ENCODE measurements at regions not wholly inside any gene's neighbourhood (a gene's known extent, or its start where the extent isn't known, plus 50 kb on each side); places are given as distances from the start of the nearest gene placed in this dataset.

DNA sequence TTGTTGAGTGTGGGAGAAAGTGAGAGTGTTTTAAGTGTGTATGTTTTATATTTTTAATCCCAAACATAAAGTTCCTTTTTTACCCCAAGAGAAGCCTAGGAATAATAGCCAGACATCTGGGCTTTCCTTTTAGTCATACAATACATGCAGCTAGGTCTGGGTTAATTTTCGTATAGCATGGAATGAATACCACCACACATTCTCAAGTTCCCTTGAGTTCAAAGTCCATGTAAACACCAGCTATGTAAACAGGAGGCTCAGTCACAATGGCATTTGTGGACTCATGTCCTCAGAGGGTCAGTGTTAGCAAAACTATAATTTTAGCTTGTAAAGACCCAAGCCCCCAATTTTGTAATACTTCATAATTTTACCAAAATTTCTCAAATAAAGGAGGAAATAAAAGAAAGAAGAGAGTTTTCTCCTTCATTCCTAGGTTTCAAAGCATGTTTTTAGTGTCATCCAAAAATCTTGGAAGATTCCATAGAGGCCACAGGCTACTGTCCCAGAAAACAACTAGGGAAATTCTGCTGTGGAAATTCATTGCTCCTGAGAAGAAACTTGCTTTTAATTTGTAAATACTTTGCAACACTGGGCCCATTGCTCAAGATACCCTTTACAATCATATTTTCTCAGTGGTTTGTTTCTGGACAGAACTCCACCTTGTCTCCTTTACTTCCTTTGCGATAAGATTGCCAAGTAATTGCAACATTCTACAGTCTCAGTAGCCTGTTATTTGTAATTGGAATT is 671.2 kb downstream of the COL12A1 start (continued):
- TF ChIP-seq TEAD2 (CRISPR knock-in tag; IDR thresholded peaks at IDR 0.05) (no peak), ZNF747 (CRISPR knock-in tag; IDR thresholded peaks at IDR 0.05; ENCODE audit: borderline replicate concordance) (no peak), ZSCAN12 (CRISPR knock-in tag; IDR thresholded peaks at IDR 0.05) (no peak), HDAC6 (IDR thresholded peaks at IDR 0.05; ENCODE audit: low read depth, low read length) (no peak), CENPX (CRISPR knock-in tag; IDR thresholded peaks at IDR 0.05) (no peak), ZNF558 (CRISPR knock-in tag; IDR thresholded peaks at IDR 0.05; ENCODE audit: borderline replicate concordance) (peak; percentile 45; the same call in 1 of the 2 replicates), ZNF773 (CRISPR knock-in tag; IDR thresholded peaks at IDR 0.05; ENCODE audit: borderline replicate concordance) (no peak), ZNF577 (CRISPR knock-in tag; IDR thresholded peaks at IDR 0.05; ENCODE audit: borderline replicate concordance, low read depth) (no peak), NFKBIZ (CRISPR knock-in tag; IDR thresholded peaks at IDR 0.05) (peak; percentile 79), MEIS2 (CRISPR knock-in tag; IDR thresholded peaks at IDR 0.05) (no peak), MATR3 (CRISPR knock-in tag; IDR thresholded peaks at IDR 0.05) (no peak)
- TF ChIP-seq, protein P1, sequence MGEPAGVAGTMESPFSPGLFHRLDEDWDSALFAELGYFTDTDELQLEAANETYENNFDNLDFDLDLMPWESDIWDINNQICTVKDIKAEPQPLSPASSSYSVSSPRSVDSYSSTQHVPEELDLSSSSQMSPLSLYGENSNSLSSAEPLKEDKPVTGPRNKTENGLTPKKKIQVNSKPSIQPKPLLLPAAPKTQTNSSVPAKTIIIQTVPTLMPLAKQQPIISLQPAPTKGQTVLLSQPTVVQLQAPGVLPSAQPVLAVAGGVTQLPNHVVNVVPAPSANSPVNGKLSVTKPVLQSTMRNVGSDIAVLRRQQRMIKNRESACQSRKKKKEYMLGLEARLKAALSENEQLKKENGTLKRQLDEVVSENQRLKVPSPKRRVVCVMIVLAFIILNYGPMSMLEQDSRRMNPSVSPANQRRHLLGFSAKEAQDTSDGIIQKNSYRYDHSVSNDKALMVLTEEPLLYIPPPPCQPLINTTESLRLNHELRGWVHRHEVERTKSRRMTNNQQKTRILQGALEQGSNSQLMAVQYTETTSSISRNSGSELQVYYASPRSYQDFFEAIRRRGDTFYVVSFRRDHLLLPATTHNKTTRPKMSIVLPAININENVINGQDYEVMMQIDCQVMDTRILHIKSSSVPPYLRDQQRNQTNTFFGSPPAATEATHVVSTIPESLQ (CRISPR knock-in tag; conservative IDR thresholded peaks at IDR 0.05) = no peak
- TF ChIP-seq, protein P2, sequence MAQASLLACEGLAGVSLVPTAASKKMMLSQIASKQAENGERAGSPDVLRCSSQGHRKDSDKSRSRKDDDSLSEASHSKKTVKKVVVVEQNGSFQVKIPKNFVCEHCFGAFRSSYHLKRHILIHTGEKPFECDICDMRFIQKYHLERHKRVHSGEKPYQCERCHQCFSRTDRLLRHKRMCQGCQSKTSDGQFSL (CRISPR knock-in tag; IDR thresholded peaks at IDR 0.05) = no peak
- TF ChIP-seq, protein P3, sequence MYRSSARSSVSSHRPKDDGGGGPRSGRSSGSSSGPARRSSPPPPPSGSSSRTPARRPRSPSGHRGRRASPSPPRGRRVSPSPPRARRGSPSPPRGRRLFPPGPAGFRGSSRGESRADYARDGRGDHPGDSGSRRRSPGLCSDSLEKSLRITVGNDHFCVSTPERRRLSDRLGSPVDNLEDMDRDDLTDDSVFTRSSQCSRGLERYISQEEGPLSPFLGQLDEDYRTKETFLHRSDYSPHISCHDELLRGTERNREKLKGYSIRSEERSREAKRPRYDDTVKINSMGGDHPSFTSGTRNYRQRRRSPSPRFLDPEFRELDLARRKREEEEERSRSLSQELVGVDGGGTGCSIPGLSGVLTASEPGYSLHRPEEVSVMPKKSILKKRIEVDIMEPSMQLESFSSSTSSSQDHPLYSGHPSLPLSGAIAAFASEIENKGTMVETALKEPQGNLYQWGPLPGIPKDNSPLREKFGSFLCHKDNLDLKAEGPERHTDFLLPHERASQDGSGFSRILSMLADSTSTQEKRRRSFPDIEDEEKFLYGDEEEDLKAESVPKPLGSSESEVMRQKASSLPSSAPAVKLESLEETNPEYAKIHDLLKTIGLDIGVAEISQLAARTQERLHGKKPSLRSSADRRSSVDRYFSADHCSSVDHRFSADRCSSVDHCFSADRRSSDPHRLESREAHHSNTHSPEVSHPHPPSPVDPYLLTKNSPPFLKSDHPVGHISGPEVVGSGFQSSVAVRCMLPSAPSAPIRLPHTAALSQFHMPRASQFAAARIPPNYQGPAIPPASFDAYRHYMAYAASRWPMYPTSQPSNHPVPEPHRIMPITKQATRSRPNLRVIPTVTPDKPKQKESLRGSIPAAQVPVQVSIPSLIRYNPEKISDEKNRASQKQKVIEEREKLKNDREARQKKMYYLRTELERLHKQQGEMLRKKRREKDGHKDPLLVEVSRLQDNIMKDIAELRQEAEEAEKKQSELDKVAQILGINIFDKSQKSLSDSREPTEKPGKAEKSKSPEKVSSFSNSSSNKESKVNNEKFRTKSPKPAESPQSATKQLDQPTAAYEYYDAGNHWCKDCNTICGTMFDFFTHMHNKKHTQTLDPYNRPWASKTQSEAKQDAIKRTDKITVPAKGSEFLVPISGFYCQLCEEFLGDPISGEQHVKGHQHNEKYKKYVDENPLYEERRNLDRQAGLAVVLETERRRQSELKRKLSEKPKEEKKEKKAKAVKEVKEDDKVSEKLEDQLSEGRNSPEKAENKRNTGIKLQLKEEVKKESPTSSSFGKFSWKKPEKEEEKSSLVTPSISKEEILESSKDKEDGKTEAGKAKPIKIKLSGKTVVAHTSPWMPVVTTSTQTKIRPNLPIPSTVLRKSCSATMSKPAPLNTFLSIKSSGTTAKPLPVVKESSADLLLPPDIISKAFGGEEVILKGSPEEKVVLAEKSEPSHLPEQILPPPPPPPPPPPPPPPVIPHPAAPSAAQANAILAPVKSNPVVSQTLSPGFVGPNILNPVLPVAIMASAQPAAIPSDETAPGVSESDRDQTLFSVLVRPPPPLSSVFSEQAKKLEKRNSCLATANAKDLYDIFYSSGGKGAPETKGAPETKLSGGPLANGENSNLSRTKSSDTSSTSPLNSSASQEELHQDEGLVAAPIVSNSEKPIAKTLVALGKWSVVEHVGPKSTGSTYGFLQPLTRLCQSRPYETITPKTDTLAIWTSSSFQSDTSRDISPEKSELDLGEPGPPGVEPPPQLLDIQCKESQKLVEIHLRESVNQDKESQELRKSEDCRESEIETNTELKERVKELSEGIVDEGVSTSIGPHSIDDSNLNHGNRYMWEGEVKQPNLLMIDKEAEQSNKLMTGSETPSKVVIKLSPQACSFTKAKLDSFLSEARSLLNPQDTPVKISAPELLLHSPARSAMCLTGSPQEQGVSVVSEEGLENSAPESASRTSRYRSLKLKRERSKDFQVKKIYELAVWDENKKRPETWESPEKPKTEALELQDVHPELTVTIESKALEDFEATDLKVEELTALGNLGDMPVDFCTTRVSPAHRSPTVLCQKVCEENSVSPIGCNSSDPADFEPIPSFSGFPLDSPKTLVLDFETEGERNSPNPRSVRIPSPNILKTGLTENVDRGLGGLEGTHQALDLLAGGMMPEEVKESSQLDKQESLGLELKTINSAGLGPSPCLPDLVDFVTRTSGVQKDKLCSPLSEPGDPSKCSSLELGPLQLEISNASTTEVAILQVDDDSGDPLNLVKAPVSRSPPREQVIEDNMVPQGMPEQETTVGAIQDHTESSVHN (CRISPR knock-in tag; IDR thresholded peaks at IDR 0.05) = no peak
- TF ChIP-seq, protein P4, sequence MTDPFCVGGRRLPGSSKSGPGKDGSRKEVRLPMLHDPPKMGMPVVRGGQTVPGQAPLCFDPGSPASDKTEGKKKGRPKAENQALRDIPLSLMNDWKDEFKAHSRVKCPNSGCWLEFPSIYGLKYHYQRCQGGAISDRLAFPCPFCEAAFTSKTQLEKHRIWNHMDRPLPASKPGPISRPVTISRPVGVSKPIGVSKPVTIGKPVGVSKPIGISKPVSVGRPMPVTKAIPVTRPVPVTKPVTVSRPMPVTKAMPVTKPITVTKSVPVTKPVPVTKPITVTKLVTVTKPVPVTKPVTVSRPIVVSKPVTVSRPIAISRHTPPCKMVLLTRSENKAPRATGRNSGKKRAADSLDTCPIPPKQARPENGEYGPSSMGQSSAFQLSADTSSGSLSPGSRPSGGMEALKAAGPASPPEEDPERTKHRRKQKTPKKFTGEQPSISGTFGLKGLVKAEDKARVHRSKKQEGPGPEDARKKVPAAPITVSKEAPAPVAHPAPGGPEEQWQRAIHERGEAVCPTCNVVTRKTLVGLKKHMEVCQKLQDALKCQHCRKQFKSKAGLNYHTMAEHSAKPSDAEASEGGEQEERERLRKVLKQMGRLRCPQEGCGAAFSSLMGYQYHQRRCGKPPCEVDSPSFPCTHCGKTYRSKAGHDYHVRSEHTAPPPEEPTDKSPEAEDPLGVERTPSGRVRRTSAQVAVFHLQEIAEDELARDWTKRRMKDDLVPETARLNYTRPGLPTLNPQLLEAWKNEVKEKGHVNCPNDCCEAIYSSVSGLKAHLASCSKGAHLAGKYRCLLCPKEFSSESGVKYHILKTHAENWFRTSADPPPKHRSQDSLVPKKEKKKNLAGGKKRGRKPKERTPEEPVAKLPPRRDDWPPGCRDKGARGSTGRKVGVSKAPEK (CRISPR knock-in tag; IDR thresholded peaks at IDR 0.05; ENCODE audit: borderline replicate concordance) = no peak

Measured in HepG2 (cell line).